Trophoblast cell (in vitro differentiated cells and primary cell): ENCODE measurements at regions not wholly inside any gene's neighbourhood (a gene's known extent, or its start where the extent isn't known, plus 50 kb on each side); places are given as distances from the start of the nearest gene placed in this dataset.
A peak's percentile ranks its signal among the peaks of the same experiment; 100 is the strongest.

Source experiments
- DNase-seq, 2 donors: peaks; one replicate each; pipeline ENCODE4 v3.0.0-alpha.2; 2016
- H2AFZ ChIP-seq: 2 replicates; pipeline ENCODE4 v1.6.1; 2013; ENCODE audit warnings: low read length, moderate library complexity, mild to moderate bottlenecking; ENCODE audit not compliant: insufficient read depth, poor library complexity
- H2AK5ac ChIP-seq: 2 replicates; pipeline ENCODE4 v1.6.1; 2013; ENCODE audit warnings: mild to moderate bottlenecking, low read length
- H2BK120ac ChIP-seq: 2 replicates; pipeline ENCODE4 v1.6.1; 2013; ENCODE audit warnings: low read length, mild to moderate bottlenecking, moderate library complexity; ENCODE audit not compliant: insufficient read depth, poor library complexity
- H2BK12ac ChIP-seq: 2 replicates; pipeline ENCODE4 v1.6.1; 2013; ENCODE audit warnings: mild to moderate bottlenecking, low read length, moderate library complexity
- H2BK5ac ChIP-seq: 2 replicates; pipeline ENCODE4 v1.6.1; 2013; ENCODE audit warnings: low read length, low read depth, moderate library complexity, mild to moderate bottlenecking; ENCODE audit not compliant: poor library complexity
- H3K14ac ChIP-seq: 2 replicates; pipeline ENCODE4 v1.6.1; 2013; ENCODE audit warnings: mild to moderate bottlenecking, low read length
- H3K18ac ChIP-seq: 2 replicates; pipeline ENCODE4 v1.6.1; 2013; ENCODE audit warnings: mild to moderate bottlenecking, low read length
- H3K23ac ChIP-seq: 2 replicates; pipeline ENCODE4 v1.6.1; 2013; ENCODE audit warnings: low read length
- H3K27ac ChIP-seq: 2 replicates; pipeline ENCODE4 v1.5.1; 2013; ENCODE audit warnings: low read depth, mild to moderate bottlenecking, inconsistent platforms, low read length, moderate library complexity
- H3K27me3 ChIP-seq: 2 replicates; pipeline ENCODE4 v1.6.1; 2013; ENCODE audit warnings: inconsistent platforms, mild to moderate bottlenecking, low read length, moderate library complexity; ENCODE audit not compliant: insufficient read depth
- H3K36me3 ChIP-seq, 2 experiments: 1 replicate in 1 of 2; 2 replicates in 1 of 2; pipeline ENCODE4 v1.6.1; 2013; ENCODE audit warnings: low read length in 2 of 2, mild to moderate bottlenecking in 2 of 2, moderate library complexity in 1 of 2; ENCODE audit not compliant: insufficient read depth in 2 of 2, control insufficient read depth in 1 of 2
- H3K4ac ChIP-seq: 2 replicates; pipeline ENCODE4 v1.6.1; 2013; ENCODE audit warnings: low read depth, mild to moderate bottlenecking, low read length, moderate library complexity
- H3K4me1 ChIP-seq, 2 experiments: 1 replicate in 1 of 2; 2 replicates in 1 of 2; pipeline ENCODE4 v1.6.1; 2013; ENCODE audit warnings: low read length in 2 of 2, mild to moderate bottlenecking in 2 of 2, moderate library complexity in 1 of 2; ENCODE audit not compliant: insufficient read depth in 2 of 2, control insufficient read depth in 1 of 2
- H3K4me2 ChIP-seq: 2 replicates; pipeline ENCODE4 v1.6.1; 2013; ENCODE audit warnings: inconsistent platforms, mild to moderate bottlenecking, low read length, moderate library complexity
- H3K4me3 ChIP-seq: 2 replicates; pipeline ENCODE4 v1.5.1; 2013; ENCODE audit warnings: mild to moderate bottlenecking, low read depth, low read length, inconsistent platforms
- H3K79me1 ChIP-seq: one replicate; pipeline ENCODE4 v1.6.1; 2013; ENCODE audit warnings: low read length
- H3K79me2 ChIP-seq: 2 replicates; pipeline ENCODE4 v1.6.1; 2013; ENCODE audit warnings: low read length, mild to moderate bottlenecking; ENCODE audit not compliant: control insufficient read depth, insufficient read depth, poor library complexity
- H3K9ac ChIP-seq: 2 replicates; pipeline ENCODE4 v1.6.1; 2013; ENCODE audit warnings: mild to moderate bottlenecking, low read length
- H3K9me3 ChIP-seq: 2 replicates; pipeline ENCODE4 v1.6.1; 2013; ENCODE audit warnings: low read depth, mild to moderate bottlenecking, control low read depth, inconsistent platforms, low read length; ENCODE audit not compliant: insufficient read depth
- H4K12ac ChIP-seq: 2 replicates; pipeline ENCODE4 v1.6.1; 2013; ENCODE audit warnings: low read depth, mild to moderate bottlenecking, low read length, moderate library complexity
- H4K8ac ChIP-seq: 2 replicates; pipeline ENCODE4 v1.6.1; 2013; ENCODE audit warnings: low read depth, mild to moderate bottlenecking, low read length, moderate library complexity
- H4K91ac ChIP-seq: one replicate; pipeline ENCODE4 v1.6.1; 2013; ENCODE audit warnings: low read depth, mild to moderate bottlenecking, low read length, moderate library complexity
- WGBS: extraction: QIAGEN DNeasy Blood & Tissue Kit; methylation state at CpG from one replicate; pipeline ENCODE4 v1.1.7; 2013; ENCODE audit warnings: missing lambda C conversion rate; ENCODE audit not compliant: insufficient read length, insufficient coverage; ENCODE audit errors: extremely low coverage; 5-methylcytosine and 5-hydroxymethylcytosine counted together

- Histone ChIP-seq H2AK5ac (no peak overlapping the region), H3K79me2 (no peaks in the 10 kb centered on the region), H4K8ac (no peak overlapping the region), H3K4me3 (no peak overlapping the region), H3K14ac (no peak overlapping the region), H3K9ac (no peak overlapping the region), H2BK120ac (no peak overlapping the region), H2BK12ac (no peak overlapping the region), H3K79me1 (no peaks in the 10 kb centered on the region), H3K27ac (no peak overlapping the region), H2BK5ac (no peak overlapping the region), H3K36me3 (no peaks in the 10 kb centered on the region), H3K4ac (no peak overlapping the region), H4K91ac (no peak overlapping the region), H3K9me3 (no peaks in the 10 kb centered on the region), H4K12ac (no peak overlapping the region), H3K18ac (no peak overlapping the region), H3K4me2 (no peak overlapping the region), H3K27me3 (no peaks in the 10 kb centered on the region), H3K23ac (no peak overlapping the region), H3K4me1 (no peaks in the 10 kb centered on the region), H2AFZ (no peak overlapping the region)
- 100% methylated on average over 2 of the region's 3 CpGs for WGBS
- DNase-seq, result no peak
These were observed 103.9 kb upstream of the CCDC190 start for GRCh38 chr1:162964901-162965300.

- Histone ChIP-seq H3K23ac (no peak overlapping the region), H3K27me3 (no peaks in the 10 kb centered on the region), H3K4me3 (no peak overlapping the region), H3K14ac (no peak overlapping the region), H3K79me1 (no peaks in the 10 kb centered on the region), H3K4me1 (no peaks in the 10 kb centered on the region), H3K4ac (no peak overlapping the region), H2AK5ac (no peak overlapping the region), H4K8ac (no peak overlapping the region), H3K18ac (no peak overlapping the region), H2BK12ac (peak overlapping the region; percentile 31), H3K36me3 (no peaks in the 10 kb centered on the region), H3K9me3 (no peaks in the 10 kb centered on the region), H2BK120ac (no peak overlapping the region), H2BK5ac (no peak overlapping the region), H3K4me2 (no peak overlapping the region), H3K79me2 (no peaks in the 10 kb centered on the region), H4K91ac (no peak overlapping the region), H4K12ac (no peak overlapping the region), H3K9ac (no peak overlapping the region), H2AFZ (no peak overlapping the region), H3K27ac (no peak overlapping the region)
- no CpG with 5 or more reads among the region's 2 CpGs for WGBS
- no peak for DNase-seq
These were observed 95.9 kb upstream of the CCDC190 start for GRCh38 chr1:162956922-162957321.

- no CpG with 5 or more reads among the region's 4 CpGs for WGBS
- H3K9me3 ChIP-seq, result no peaks in the 10 kb centered on the region
- no peak overlapping the region for H3K4ac ChIP-seq
- no peak overlapping the region for H3K4me2 ChIP-seq
- no peak overlapping the region for H2AK5ac ChIP-seq
- no peak overlapping the region for H2BK120ac ChIP-seq
- H2BK12ac ChIP-seq, result no peak overlapping the region
- no peak overlapping the region for H4K91ac ChIP-seq
- H2AFZ ChIP-seq, result no peak overlapping the region
- no peak overlapping the region for H3K14ac ChIP-seq
- no peaks in the 10 kb centered on the region for H3K4me1 ChIP-seq
- no peaks in the 10 kb centered on the region for H3K36me3 ChIP-seq
- H3K18ac ChIP-seq, result no peak overlapping the region
- H3K27me3 ChIP-seq, result no peaks in the 10 kb centered on the region
- H3K79me2 ChIP-seq, result no peaks in the 10 kb centered on the region
- H3K9ac ChIP-seq, result no peak overlapping the region
- H3K79me1 ChIP-seq, result no peaks in the 10 kb centered on the region
- peak; percentile 14 to 50 for DNase-seq
- no peak overlapping the region for H3K4me3 ChIP-seq
- no peak overlapping the region for H4K8ac ChIP-seq
- H2BK5ac ChIP-seq, result no peak overlapping the region
- H3K23ac ChIP-seq, result no peak overlapping the region
- H3K27ac ChIP-seq, result no peak overlapping the region
- no peak overlapping the region for H4K12ac ChIP-seq
These were observed 93.8 kb upstream of the CCDC190 start for GRCh38 chr1:162954824-162955223.

GRCh38 chr1:162952956-162953355 is 92.0 kb upstream of the CCDC190 start:
- H2BK5ac ChIP-seq, result no peak overlapping the region
- H3K23ac ChIP-seq, result no peak overlapping the region
- H3K79me1 ChIP-seq, result no peaks in the 10 kb centered on the region
- no peak for DNase-seq
- H3K9ac ChIP-seq, result no peak overlapping the region
- WGBS, result no CpG with 5 or more reads among the region's 4 CpGs
- H4K91ac ChIP-seq, result no peak overlapping the region
- H3K4me1 ChIP-seq, result no peaks in the 10 kb centered on the region
- H3K4me3 ChIP-seq, result no peak overlapping the region
- H2BK120ac ChIP-seq, result no peak overlapping the region
- H3K4ac ChIP-seq, result no peak overlapping the region
- H3K36me3 ChIP-seq, result no peaks in the 10 kb centered on the region
- no peak overlapping the region for H4K12ac ChIP-seq
- H3K4me2 ChIP-seq, result no peak overlapping the region
- H3K27ac ChIP-seq, result no peak overlapping the region
- no peak overlapping the region for H3K18ac ChIP-seq
- H3K27me3 ChIP-seq, result no peaks in the 10 kb centered on the region
- no peaks in the 10 kb centered on the region for H3K9me3 ChIP-seq
- H2BK12ac ChIP-seq, result no peak overlapping the region
- no peak overlapping the region for H2AFZ ChIP-seq
- H2AK5ac ChIP-seq, result no peak overlapping the region
- H4K8ac ChIP-seq, result no peak overlapping the region
- no peak overlapping the region for H3K14ac ChIP-seq
- H3K79me2 ChIP-seq, result no peaks in the 10 kb centered on the region
